NOMO-1 (cell line): ENCODE measurements at regions not wholly inside any gene's neighbourhood (a gene's known extent, or its start where the extent isn't known, plus 50 kb on each side); places are given as distances from the start of the nearest gene placed in this dataset.

ENCODE experiments used
- DNase-seq, 2 experiments: peaks; one replicate each; lab custom pipeline; 2025; ENCODE audit not compliant: unreplicated experiment in 2 of 2; lab: John Stamatoyannopoulos, UW

DNA sequence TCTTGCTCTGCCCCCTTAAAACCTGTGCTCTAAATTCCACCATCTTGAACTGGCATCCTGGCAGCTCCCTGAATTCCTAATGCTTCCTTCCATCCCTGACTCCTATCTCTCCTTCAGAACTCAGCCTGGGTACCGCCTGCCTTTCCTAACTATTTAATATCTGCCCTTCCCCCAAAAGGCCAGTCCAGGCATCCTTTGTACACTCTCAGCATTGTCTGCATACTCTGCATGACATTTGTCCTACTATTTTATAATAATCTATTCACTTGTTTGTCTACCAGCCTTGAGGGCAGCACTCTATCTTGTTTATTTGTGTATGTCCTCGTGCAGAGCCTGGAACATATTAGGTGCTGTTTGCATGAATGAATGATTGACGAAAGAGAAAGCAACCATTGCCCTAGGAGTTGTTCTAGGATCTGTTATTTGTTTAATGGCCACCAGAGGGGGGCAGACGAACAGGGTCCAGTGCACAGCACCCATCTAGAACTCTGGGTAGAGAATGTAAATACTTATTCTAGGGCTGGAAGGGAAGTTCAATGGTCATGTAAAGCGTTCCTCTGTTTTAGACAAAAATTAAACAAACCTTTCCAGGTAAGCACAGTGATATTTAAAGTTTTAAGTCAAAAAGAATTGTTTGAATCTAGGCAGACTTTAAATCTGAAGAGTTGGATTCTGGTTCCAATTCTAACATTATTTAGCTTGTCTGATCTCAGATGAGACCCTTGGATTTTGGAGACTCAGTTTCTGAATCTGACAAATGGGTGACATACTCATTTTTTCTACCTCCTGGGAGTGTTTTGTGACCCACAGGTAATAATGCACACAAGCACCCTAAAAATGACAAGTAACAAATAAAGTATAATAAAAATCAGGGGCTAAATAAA is 125.8 kb upstream of the GALNT15 start:
- peak; percentile 26 to 81 for DNase-seq

DNA sequence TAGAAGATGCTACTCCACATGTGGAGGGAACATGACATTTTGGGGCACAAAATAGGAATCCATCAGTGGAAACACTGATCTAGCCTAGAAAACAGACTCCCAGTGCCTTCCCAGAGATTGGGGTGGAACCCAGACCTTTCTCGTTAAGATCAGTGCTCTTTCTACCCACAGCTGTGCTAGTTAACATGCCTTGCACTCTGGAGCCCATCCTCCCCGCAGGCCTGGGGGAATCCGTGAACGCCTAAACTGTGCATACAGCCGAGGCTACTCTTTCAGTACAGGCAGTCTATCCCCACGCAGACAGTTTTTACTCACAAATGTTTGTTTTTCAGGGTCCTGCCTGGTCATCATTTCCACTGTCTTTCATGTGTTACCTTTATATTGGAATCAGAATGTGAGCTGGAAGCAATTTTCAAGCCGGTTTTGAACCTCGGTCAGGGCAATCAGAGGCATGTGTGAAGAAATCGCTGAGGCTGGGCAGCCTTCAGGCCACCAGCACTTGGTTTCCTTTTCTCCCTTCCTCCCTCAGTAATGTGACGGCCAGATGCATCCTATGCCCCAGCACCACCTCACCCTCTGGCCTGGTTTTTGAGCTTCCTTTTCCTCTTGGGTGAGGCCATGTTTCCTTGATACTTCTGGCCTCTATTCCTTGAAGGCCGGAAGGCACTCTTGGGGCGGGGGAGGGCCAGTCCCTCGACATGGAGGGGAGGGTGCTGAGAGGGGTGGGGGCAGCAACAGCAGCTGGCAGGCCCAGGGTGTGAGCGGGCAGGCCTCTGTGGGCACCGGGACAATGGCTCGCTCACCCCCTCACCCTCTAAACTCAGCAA is 123.6 kb upstream of the GALNT15 start:
- DNase-seq = no peak

DNA sequence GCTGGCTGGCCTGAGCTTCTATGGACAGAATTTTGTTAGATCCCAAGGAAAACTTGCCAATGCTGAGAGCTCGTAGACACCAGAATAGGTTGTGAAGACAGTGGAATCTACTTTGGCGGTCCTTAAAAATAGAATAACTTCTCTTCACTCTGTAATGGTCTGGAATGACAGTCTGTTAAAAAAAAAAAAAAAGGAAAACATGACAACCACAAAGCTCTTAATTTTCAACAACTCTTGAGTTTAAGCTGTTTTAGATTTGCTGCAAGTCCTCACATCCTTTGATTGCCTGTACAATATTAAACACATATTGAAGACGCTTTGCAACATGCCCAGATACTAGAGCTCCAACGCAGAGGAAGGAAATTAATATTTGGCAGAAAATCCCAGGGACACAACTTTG is 122.8 kb upstream of the GALNT15 start:
- no peak for DNase-seq

DNA sequence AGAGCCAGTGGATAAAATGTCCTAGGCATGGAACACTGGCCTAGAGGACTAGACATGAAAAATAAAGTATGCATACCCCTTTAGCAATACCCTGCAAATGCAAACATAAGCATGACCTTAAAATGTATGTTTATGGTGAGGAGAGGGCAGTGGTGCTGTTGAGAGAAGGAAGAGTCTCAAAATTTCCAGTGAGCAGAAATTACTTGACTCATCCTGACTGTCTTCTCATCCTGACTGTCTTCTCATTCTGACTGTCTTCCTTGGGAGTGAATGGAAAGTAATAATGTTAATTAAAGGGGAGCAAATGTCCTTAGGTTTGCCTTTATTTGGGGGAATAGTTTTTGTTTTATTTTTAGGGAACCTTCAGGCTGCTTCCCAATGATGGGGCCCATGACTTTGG is 121.5 kb upstream of the GALNT15 start:
- DNase-seq = no peak

DNA sequence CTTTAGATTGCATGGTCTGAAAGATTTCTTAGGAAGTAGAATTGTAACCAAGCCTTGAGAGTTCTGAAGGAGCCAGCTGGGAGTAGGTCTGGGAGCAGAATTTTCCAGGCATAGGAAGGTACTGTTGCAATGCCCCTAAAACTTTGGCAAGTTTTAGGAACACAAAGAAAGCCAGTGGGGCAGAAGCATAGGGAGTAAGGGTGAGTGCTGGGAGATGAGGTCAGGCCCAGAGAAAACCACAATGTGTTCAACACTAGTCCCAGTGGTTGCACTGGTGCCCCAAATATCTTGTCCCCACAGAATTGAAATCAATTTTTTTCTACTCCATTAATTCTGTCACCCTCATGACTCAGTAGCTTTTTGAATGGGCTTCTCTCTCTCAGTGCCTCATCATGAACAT is 120.7 kb upstream of the GALNT15 start:
- no peak for DNase-seq

DNA sequence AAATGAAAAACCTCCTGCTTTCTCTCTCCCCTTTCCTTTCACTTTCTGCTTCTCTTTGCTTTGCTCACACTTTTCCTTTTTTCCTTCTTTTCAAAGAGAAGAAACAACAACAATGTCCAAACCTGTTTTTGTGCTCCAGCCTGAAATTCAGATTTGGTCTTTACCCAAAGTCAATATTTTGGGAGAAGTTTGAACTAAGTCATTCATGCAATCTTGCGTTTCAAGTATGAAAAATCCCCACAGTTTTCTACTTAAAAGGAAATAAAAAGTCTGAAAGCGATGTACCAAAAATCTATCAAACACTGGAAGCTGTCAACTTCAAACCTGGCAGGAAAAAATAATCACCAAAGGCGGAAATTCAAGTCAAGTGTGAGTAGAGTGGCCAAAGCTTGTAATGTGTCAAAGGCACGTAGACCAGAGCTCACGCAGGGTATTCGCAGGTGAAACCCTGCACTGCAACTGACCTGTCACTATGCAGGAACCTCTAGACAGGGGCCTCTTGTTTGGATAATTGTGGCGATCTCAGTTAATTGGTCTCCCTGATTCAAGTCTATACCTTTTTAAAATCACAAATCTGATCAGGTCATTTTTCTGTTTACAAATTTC is 118.8 kb upstream of the GALNT15 start:
- no peak for DNase-seq

DNA sequence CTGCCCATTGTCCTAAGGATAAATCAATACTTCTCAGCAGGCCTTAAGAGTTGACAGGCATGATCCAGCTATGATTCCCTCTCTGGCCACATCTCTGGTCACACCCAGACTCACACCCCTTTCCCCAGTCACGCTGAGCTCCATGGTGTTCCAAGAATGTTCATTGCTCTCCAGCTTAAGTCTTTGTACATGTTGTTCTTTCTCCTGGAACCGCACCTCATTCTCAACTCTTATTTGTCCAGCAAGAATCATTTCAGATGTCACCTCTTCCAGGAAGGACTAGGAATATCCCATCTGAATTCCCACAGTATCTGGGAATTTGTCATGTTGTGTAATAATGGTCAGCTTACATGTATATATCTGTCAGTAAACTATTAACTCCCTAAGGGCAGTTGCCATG is 118.3 kb upstream of the GALNT15 start:
- no peak for DNase-seq

DNA sequence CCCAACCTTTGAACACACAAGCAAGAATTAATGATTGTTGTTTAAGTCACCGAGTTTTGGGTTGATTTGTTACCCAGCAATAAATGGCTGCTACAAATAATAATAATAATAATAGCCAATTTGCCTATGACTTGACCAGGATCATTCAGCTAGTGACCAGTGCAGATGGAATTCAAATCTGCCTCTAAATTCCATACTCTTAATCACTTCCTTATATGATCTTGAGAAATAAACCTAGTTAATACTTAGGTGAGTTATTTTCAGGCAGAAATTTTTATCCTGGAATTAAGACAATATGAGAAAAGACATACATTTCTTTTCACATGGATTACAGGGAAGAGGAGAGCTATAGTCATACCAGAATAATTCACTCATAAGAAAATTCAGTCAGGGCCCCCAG is 116.0 kb upstream of the GALNT15 start:
- DNase-seq = no peak

DNA sequence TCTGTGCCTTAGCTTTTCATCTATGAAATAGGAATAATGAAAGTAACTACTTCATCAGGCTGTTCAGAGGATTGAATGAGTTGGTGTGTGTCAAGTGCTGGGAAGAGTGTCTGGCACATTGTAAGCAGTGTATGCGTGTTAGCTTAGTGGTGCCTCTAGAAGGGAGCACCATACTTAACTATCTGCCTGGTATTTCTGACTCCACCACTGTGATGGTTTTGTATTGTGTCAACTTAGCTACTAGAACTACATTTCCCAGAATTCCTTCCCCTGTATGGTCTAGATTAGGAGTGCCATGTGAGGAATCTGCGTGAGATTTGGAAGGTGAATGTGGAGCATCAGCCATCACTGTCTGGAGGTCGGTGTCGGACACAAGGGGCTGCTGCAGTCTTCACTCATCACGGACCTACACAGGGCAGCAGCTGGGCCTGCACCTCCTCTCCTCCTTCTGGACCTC is 115.4 kb upstream of the GALNT15 start:
- no peak for DNase-seq

DNA sequence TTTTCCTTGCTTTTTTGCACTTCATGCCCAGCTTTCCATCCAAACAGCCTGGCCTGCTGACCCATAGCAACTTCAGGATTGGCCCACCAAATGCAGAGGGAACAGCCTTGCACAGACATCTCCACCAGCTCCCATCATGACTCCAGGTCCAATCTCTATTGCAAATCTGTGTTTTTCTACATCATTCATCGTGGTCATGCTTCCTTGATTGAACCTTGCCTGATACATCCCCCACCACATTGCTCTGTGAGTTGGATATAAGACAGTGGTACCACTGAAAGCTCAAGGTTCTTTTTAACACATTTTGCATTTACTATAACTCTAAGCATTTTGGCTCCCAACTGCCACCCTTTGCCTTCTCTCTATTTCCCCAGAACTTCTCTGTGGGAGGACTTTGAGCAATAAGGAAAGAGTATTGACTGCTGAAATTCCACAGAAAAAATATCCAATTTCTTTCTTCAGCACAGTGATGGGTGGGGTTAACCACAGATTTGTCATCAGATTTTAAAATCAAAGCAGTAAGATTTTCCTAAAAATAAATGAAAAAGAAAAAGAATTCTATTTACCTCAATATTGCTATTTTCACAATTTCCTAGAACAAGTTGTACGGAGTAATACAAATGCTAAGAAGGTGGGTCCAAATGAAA is 114.6 kb upstream of the GALNT15 start:
- no peak for DNase-seq

DNA sequence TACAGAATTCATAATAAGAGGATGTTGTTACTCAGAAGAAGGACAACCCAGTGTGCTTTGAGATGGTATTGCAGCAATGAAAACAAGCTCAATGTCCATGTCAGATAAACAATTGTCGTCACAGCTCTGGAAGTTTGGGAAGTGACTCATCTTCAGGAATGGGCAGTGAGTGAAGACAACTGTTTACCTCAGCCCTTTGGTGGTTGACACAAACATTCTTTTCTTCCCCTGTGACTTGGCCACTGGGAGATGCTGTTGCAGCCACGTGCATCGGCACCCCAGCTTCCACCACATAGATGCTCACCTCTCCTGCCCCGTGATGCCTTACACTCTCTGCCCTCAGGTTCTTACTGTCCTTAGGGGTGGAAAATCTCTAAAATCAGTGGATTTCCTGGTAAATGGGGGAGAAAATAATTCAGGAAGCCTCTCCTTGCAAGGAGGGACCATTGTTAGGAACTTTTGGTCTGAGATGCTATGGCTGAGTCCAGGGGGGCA is 114.1 kb upstream of the GALNT15 start:
- DNase-seq = no peak

DNA sequence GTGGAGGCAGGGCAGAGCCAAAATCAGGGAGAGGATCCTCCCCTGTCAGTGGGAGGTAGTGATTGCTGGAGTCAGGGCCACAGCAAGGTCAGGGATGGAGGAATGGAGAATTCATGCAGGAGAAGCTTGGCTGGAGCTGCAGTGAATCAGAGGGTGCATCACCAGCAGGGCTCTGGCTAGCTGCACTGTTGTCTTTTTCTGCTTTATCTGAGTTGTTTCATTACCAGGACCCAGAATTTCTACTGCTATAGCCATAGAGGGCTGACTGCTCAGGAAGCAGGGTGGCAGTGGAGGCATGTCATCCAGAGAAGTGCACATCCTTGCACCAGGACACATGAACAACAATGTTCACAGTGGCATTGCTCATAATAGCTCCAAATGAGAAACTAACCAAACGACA is 113.5 kb upstream of the GALNT15 start:
- DNase-seq = no peak

DNA sequence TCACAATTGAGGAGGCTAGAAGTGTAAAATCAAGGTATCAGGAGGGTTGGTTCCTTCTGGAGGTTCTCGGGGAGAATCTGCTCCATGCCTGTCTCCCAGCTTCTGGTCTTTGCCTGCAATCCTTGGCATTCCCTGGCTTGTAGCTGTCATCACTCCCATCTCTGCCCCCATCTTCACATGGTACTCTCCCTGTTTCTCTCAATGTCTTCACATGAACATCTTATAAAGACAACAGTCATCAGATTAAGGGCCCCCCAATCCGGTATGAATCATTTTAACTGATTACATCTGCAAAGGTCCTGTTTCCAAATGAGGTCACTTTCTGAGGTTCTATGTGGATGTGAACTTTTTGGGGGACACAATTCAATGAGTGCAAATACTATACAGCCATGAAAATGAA is 113.0 kb upstream of the GALNT15 start:
- no peak for DNase-seq

DNA sequence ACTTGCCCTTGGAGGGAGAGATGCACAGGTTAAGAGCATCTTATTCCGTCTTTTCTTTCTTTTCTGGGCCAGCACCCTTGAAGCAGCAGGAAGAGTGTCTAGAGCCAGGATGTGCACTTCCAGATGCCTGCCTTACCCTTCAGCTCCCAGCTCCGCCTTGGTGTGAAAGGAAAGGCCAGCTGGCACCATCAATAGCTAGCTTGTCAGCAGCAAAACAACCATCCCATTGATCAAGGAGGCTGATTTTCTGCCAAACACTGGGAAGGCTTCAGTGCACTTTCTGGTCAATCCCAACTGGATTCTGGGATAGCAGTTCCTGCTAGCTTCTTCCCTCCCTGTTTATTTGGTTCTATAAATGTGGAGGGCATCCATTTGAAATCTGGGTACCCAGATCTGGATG is 110.9 kb upstream of the GALNT15 start:
- DNase-seq = no peak

DNA sequence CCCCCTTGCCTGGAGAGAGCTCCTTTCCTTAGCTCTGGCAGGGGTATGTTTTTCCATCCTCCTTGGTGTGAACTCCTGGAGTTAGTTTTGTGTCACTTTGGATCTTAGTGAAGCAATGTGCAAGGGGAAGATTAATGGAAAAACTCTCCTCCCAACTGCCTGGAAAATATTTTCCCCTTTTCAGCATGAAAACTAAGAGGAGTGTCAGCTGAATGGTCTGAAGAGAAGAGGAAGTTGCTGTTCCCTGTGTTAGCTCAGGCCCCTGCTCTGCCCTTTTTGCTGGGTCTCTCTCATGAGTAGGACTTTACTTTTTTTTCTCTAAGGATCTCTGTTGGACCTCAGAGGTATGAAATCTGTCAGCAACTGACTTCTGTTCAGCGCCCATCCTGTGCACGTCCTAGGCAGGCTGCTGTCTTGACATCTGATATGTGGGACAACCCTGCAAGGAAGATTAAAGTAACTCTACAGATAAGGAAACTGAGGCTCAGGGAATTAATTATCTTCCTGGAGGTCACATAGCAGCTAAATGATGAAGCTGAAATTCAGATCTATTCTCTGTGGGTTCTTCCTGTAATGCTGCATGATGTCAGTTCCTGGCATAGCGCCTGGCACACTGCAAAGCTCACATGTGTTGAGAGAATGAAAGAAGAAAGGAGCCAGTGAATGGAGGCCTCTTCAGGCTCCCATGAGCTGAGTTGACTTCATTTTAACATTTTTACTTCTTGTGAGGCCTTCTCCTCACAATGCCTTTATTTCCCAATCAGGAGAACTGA is 109.7 kb upstream of the GALNT15 start:
- no peak for DNase-seq

DNA sequence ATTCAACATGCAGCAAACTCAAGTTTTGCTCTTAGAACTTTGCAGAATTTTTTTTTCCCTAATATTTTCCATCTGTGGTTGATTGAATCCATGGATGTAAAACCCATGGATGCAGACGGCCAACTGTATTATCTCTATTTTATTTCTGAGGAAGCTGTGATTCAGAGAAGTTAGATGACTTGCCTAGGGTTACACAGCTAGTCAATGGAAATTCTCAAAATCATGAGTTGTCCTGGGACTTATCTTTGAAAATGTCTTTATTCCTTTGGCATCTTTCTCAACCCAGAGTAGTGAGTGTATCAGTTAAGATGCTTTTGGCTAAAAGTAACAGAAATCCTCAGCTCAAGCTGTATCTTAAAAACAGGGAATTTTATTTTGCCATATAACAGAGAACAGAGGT is 107.9 kb upstream of the GALNT15 start:
- no peak for DNase-seq

DNA sequence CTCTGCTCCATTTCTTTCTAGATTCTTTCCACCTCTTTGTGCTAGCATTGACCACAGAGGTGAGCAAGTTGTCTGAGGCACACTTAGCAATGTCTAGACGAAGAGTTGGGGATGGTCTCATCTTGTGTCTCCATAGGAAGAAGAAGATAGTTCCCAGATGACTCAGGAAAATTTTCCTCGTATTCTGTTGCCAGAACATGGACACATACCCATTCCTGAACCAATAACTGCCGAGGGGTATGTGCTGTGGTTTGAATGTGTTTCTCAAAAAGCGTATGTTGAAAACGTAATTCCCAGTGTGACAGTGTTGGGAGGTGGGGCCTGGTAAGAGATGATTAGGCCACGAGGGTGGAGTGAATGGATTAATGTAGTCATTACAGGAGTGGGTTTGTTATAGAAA is 107.5 kb upstream of the GALNT15 start:
- no peak for DNase-seq

DNA sequence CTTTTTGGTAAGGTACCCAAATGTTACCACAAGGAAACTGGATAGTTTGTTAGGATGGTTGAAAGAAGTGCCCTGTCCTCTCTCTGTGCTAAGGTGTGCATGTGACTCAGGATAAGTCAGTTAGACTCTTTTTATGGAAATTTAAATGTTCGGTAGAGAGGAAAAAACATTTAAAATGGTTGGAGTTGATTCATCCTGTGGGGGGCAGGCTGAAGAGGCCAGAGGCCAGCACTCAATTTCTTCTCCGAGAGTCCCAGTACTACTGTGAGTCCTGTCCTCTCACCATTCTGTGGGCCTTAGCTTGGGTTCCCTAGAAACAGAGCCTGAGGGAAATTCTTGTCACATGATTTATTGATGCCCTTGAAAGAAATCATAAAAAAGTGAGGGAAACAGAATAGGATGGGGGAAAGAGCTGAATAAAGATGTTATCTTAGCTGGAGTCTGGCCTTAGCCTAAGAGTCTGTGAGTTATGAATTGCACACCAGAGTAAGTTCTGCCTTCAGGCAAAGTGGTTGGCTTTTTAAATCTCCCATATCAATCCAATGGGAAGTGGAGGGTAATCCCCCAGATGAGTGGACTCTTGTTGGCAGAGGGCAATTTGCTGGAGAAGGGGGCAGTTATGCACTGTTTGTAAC is 106.5 kb upstream of the GALNT15 start:
- DNase-seq = no peak

DNA sequence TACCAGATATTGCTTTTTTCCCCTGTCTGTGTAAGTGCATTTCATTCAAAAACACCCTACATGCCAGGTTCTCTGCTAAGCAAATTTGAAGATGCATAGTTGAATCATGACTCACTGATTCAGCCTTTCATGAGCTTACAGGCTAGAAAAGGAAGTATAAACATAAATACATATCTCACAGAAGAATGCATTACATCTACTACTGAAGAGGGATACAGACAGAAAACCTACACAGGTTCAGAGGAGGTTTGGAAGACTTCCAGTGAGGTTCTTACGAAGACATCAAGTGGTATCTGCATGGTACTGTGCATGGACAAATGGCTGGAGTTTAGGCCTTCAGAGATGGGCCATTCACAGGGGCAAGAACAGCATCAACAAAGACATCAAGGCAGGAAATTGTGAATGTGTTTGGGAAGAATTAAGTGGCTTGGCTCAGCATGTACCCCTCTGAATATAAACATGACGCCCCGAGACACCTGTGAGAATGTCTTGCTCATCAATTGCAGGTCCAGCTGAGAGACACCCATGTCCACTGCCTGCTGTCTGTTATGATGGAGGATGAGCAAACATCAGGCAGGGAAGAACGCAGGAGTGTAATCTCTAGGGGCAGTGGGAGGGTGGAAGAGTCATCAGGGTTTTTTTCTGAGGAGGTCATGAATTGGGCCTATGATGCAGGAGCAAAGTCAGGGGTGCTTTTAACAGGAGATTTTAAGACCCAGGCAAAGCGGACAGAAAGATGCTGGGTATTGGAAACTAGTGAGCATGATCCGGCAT is 105.1 kb upstream of the GALNT15 start:
- DNase-seq = no peak
